ENCODE measurements at regions not wholly inside any gene's neighbourhood (a gene's known extent, or its start where the extent isn't known, plus 50 kb on each side); places are given as distances from the start of the nearest gene placed in this dataset.

DNA sequence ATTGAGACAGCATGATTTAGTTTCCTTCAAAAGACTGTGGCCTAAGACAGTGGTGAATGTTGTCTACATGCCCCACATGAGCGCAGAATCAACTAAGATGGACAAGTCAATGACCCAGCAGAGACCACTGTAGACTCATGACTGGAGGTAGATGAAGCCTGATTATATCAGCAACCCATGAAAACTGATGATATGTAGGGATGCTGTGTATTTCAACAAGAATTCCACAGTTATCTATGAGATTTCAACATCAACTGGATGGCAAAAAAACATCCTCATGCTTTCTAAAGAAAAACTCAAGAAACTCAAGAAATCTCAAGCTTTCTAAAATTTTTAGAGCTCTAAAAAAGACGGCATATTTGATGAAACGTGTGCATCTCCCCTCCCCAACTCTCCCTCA lies 413.9 kb upstream of the LYPLAL1 start:
- in situ Hi-C loops (cut with MboI; ENCODE audit: low pct_unique_long_range_greater_than_20kb, low sequenced_read_pairs, unreplicated experiment), result no loop called here
- no peak for DNase-seq (ENCODE audit: low spot score)
- TF ChIP-seq, protein P1, sequence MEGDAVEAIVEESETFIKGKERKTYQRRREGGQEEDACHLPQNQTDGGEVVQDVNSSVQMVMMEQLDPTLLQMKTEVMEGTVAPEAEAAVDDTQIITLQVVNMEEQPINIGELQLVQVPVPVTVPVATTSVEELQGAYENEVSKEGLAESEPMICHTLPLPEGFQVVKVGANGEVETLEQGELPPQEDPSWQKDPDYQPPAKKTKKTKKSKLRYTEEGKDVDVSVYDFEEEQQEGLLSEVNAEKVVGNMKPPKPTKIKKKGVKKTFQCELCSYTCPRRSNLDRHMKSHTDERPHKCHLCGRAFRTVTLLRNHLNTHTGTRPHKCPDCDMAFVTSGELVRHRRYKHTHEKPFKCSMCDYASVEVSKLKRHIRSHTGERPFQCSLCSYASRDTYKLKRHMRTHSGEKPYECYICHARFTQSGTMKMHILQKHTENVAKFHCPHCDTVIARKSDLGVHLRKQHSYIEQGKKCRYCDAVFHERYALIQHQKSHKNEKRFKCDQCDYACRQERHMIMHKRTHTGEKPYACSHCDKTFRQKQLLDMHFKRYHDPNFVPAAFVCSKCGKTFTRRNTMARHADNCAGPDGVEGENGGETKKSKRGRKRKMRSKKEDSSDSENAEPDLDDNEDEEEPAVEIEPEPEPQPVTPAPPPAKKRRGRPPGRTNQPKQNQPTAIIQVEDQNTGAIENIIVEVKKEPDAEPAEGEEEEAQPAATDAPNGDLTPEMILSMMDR (IDR thresholded peaks at IDR 0.05; ENCODE audit: extremely low read depth, insufficient read depth, missing control alignments), result no peak

DNA sequence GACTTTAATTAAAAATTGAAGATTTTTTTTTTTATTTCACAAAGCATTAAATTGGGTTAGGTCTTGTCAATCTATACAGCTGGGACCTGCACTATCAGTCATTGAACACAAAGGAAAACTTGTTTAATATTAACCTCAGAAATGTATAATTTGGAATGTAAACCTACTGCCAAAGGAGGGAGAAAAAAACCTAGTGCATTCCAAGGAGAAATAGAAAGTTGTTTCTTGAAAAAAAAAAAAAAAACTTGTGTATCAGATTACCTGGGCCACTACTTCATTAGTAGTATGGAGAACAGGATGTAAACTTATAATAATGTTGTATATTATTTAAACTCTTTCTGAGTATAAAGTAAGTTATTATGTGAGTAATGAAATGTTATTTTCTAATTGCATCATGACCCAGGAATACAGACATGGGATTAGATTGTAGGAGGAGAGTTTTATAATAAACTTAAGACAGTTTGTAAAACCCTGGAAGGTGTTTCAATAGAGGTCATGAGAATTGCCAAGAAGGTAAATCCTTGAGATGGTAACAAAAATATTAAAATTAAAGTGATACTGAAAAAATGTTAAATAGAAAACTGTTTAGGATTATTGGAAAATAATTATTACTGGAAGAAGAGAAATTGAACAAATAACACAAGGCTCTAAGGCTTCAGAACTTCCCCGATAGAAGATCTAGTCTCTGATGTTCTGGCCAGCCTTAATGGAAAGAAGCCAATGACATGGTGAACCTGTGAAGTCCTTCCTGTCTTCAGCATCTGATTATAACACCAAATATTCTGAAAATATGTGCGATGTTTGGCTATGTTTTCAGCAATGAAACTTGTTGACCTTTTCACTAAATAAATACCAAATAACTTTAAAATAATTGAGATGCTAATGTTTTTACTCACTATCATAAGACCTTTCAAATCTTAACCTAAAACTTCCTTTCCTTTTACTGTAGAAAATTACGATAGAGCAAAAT lies 412.8 kb upstream of the LYPLAL1 start:
- in situ Hi-C loops (cut with MboI; ENCODE audit: low pct_unique_long_range_greater_than_20kb, low sequenced_read_pairs, unreplicated experiment), result no loop called here
- DNase-seq (ENCODE audit: low spot score), result no peak
- TF ChIP-seq, protein P1 (IDR thresholded peaks at IDR 0.05; ENCODE audit: extremely low read depth, insufficient read depth, missing control alignments), result no peak

DNA sequence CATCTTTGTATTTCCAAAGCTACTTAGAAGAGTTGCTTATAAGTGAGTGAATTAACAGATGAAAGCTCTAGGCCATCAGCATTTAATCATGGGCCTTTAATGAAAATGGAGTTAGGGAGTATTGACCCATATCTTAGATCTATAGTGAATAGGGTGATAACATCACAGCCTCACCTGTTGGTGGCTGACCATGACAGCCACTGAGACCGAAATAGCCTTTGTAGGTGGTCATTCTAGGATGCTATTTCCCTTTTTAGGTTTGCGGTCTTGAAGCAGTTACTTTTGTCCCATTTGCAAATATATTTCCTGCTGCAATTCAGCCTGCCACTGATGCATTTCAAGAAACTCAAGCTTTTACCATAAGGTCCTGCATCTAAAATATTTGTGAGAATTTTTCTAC lies 410.1 kb upstream of the LYPLAL1 start:
- no peak for DNase-seq (ENCODE audit: low spot score)
- TF ChIP-seq, protein P1 (IDR thresholded peaks at IDR 0.05; ENCODE audit: extremely low read depth, insufficient read depth, missing control alignments), result no peak
- in situ Hi-C loops (cut with MboI; ENCODE audit: low pct_unique_long_range_greater_than_20kb, low sequenced_read_pairs, unreplicated experiment), result no loop called here

DNA sequence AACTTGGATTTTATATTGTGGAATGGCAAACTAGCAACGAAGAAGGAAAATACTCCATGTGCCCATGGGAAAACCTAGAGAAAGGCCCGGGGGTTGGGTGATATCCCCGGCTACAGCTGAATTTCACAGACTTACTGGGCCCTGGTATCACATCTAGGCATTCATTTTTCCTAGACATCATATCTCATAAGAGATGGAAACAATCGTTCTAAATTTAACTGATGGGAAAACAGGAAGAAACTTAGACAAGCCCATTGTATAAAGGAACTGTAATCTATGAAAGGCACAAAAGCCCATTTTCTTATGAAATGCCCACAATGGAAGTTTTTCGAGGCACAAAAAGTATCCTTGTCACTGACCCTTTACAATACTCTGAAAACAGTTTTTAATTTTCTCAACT lies 407.9 kb upstream of the LYPLAL1 start:
- in situ Hi-C loops (cut with MboI; ENCODE audit: low pct_unique_long_range_greater_than_20kb, low sequenced_read_pairs, unreplicated experiment), result no loop called here
- TF ChIP-seq, protein P1 (IDR thresholded peaks at IDR 0.05; ENCODE audit: extremely low read depth, insufficient read depth, missing control alignments), result no peak
- DNase-seq (ENCODE audit: low spot score), result no peak

DNA sequence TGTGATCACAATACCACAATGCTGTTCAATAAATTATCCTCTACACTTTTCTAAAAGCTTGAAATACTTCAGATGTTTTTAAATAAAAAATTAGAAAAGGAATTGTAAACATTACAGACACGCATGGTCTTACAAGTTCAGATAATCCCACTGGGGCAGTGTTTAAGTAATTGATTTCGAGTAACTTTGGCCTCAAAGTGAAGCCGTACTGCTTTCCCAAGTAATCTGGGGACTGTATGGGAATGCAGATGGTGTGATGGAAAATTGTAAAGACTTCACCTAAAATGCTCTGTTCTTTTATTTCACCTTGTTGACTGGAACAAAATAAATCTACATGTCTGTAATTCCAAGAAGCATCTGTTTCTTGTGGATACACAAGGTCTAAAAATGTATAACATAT lies 401.7 kb upstream of the LYPLAL1 start:
- no peak for DNase-seq (ENCODE audit: low spot score)
- TF ChIP-seq, protein P1 (IDR thresholded peaks at IDR 0.05; ENCODE audit: extremely low read depth, insufficient read depth, missing control alignments), result no peak
- in situ Hi-C loops (cut with MboI; ENCODE audit: low pct_unique_long_range_greater_than_20kb, low sequenced_read_pairs, unreplicated experiment), result no loop called here

DNA sequence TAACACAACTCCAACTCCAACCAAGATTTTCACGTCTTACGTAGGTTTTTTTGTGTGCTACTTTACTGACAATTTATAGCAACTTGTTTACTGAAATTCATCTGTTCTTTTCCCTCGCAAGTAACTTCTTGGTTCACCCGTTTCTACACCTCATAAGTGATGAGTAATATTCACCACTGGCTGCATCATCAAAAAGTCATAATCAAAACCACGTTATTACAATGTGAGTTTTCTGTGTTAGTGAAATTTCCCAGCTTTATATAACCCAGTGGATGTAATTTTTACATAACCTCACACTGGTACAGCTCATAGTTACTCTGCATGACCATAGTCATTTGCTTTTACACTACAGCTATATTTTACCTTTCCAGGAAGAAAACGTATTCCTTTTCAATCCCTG lies 401.1 kb upstream of the LYPLAL1 start:
- TF ChIP-seq, protein P1 (IDR thresholded peaks at IDR 0.05; ENCODE audit: extremely low read depth, insufficient read depth, missing control alignments), result no peak
- DNase-seq (ENCODE audit: low spot score), result no peak
- in situ Hi-C loops (cut with MboI; ENCODE audit: low pct_unique_long_range_greater_than_20kb, low sequenced_read_pairs, unreplicated experiment), result no loop called here
